Esophagus muscularis mucosa (tissue), 3 donors: ENCODE measurements at regions not wholly inside any gene's neighbourhood (a gene's known extent, or its start where the extent isn't known, plus 50 kb on each side); places are given as distances from the start of the nearest gene placed in this dataset.

Experiments
- CTCF ChIP-seq, 3 experiments: fragments of 200-600 bp in 2 of 3; fragments of 450-650 bp in 1 of 3; sonication (generic) in 2 of 3; IDR thresholded peaks; one replicate each; pipeline ENCODE4 v1.5.1; 2017 to 2019; ENCODE audit warnings: antibody characterized with exemption in 3 of 3, mild to moderate bottlenecking in 2 of 3, moderate library complexity in 1 of 3
- EP300 ChIP-seq: sonication (generic); formaldehyde crosslinking; IDR thresholded peaks from one replicate; pipeline ENCODE4 v1.6.1; 2017; ENCODE audit warnings: antibody characterized with exemption

GRCh38 chr13:91100944-91101343, 246.5 kb upstream of the MIR17HG start:
- TF ChIP-seq EP300 (no peak), CTCF (IDR thresholded peaks at IDR 0.05) (no peak)
